ENCODE measurements at regions not wholly inside any gene's neighbourhood (a gene's known extent, or its start where the extent isn't known, plus 50 kb on each side); places are given as distances from the start of the nearest gene placed in this dataset.

- no peak for DNase-seq (ENCODE audit: low read depth)
Measured at GRCh38 chr4:8710946-8711345, 118.4 kb downstream of the CPZ start.

DNA sequence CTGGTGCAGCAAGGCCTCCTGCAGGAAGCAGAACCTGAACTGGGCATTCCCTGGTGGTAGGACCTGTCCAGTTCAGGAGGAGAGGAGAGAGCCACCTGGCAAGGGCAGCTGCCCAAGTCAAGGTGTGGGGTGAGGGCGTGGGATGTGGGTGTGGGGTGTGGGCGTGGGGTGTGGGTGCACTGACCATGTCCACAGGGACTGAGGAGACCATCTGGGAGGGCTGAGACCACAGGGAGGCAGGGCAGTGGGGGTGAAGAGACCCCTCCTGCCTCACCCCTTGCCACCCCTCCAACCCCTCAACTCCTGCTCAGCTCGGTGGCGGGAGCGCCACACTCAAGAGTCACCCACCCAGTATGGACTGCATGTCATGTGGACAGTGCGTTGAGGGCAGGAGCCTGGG lies 117.9 kb downstream of the CPZ start:
- DNase-seq (ENCODE audit: low read depth): no peak

- no peak for DNase-seq (ENCODE audit: low read depth)
Measured at GRCh38 chr4:8709729-8710360, 117.3 kb downstream of the CPZ start.

DNA sequence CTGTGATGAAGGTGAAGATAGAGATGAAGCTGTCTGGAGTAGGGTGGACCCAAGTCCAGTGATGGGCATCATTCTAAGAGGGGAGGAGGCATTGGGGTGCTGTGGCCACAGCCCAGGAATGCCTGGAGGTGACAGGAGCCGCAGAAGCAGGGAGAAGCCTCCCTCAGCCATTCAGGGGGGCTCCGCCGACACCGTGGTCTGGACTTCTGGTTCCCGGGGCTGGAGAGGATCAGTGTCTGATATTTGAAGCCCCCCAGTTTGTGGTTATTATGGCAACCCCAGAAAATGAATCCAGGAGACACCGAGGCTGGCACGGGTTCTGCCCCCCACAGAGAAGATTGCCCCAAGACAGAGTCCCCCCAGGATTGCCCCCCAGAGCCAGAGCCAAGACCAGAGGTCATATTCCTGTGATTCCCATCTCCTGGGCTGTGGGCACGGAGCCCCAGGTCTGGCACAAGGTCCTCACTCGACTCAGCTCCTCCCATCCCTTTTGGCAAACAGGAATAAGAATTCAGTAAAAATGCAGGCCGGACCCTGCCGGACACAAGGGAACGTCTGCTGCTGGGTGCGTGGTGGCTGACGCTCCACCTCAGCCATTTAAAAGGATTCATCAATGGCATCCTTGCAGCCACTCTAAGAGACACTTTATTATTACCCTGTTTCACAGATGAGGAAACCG lies 116.6 kb downstream of the CPZ start:
- DNase-seq (ENCODE audit: low read depth): no peak

GRCh38 chr4:8708401-8709021 lies 115.9 kb downstream of the CPZ start:
- DNase-seq (ENCODE audit: low read depth): no peak

GRCh38 chr4:8707045-8707781 lies 114.6 kb downstream of the CPZ start:
- DNase-seq (ENCODE audit: low read depth): no peak

DNA sequence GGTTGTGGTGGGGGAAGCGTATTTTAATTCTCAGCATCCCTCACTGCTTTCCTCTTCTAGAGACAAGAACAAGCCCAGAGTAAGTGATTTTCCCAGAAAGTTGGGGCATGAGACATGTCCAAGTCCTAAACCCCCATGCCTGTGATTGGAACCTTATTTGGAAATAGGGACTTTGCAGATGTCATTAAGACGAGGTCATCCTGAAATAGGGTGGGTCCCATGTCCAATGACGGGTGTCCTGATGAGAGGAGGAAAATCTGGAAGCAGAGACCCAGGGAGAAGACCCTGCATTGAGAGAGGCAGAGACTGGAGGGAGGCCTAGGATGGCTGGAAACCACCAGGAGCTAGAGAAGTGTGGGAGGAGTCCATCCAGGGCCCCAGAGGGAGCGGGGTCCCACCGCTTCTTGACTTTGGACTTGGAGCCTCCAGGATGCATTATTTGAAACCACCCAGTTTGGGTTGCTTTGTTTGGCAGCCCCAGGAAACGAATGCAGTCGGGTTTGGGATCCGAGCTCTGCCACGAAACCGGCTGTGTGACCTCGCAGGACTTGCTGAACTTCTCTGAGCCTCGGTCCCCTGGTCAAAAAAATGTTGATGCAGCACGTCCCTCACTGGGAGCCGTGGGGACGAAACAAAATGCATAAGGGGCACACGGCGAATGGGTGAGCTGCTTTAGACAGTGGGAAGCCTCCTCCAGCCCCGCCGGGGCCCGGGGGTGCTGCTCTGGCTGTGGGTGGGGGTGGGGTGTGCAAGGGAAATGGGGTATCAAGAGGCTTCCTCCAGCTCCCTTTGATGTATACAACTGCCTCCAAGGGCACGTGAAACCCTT lies 113.9 kb downstream of the CPZ start:
- no peak for DNase-seq (ENCODE audit: low read depth)

- DNase-seq (ENCODE audit: low read depth): no peak
Measured at GRCh38 chr4:8705161-8706145, 112.9 kb downstream of the CPZ start.

DNA sequence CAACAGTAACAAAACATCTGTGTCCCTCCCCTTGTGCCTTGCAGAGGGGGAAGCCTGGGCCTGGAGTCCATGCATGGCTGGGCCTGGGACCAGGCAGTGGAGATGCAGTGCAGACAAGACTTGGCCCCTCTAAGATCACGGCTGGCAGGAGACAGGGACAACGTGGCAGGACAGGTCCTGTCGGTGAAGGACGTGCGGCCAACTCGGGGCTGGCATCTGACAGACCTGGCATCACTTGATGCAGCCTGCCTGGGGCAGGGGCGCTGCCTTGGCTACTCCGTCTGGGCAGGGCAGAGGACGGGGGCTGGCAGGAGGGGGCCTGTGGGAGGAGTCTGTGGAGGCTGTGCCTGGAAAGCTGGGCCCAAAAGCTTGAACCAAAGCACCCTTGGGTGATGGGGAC lies 112.1 kb downstream of the CPZ start:
- DNase-seq (ENCODE audit: low read depth): no peak

DNA sequence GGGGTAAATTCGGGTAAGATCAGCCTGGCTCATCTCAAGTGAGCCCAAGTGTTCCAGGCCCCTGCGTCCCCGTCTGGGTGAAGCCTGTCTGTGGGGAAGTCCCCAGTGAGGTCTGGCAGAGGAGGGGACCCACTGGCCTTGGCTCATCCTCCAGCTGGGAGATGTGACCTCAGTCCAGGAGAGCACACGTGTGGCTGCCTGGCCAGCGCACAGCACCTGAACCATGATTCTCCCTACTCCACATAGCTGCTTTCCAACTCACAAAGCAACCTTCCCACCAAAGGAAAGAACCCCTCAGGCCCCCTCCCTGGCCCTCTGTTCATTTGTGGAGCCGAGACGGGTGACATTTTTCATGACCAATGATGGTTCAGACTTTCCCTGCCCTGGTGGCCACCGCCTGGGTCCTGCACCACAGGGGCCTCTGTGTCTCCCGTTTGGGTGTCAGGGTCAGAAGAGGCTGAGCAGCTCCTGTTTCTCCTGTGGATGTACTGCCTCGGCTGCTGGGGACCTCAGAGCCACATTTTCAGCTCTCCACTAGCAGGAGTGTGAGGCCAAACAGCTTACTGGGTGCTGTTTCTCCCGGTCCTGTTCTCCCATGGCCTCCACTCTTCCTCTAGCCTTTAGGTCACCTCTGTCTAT lies 111.4 kb downstream of the CPZ start:
- DNase-seq (ENCODE audit: low read depth): no peak

GRCh38 chr4:8703401-8703696 lies 110.8 kb downstream of the CPZ start:
- DNase-seq (ENCODE audit: low read depth): no peak

DNA sequence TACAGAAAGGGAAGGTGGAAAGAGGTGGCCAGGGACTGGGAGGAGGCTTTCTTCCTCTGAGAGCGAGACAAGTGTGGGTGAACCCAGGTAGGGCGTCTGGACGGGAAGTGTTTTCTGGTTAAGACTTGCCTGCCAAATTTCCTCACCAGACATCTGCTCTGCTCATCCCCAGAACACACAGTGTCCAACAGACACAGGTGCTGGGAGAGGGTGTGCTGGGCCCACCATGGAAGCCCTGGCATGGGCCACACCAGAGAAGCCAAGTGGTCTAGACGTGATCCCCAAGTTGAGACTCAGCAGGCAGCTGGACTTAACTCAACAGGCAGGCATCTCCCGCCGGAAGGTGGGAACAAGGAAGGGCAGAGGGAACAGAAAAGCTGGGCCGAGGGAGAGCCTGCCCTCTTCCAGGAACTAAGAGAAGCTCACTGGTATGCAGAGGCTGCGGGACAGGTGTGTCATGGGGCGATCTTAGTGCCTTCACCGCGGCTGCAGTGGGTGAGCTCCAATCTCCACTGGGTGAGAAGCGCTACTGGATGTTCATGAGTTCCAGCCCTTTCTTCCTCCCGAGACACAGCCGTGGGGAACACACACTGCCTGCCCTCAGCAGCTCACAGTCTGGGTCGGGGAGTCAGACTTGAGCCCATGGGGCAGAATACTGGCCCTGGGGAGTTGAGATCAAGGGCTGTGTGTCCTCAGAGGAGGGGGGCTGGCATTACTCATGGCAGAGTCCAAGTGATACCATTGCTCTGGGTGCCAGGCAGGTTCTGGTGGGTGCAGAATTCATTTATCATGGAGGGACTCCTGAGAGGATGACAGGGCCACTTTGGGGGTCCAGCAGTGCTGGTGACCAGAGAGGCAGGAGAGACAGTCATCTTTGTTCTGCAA lies 110.2 kb downstream of the CPZ start:
- DNase-seq (ENCODE audit: low read depth): no peak

DNA sequence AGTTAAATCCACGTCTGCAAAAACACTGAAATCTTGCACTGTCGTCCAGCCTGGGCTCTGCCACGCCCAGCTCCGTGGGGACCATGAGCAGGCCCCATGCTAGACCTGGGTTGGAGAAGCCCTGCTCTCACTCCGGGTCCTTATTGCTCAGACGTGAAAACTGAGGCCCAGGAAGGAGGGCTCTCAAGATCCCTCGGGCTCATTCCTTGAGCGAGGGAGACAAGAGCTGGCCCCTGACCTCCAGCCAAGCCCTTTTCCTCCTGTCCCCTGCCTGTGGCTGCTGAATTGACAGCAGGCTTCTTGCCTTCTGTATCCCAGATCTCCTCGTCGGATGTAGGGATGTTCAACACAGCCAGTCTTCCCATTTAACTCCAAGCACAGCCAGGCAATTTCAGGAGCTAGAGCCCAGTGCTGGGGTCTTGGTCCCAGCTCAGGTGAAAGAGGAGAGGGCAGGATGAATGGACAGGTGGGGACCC lies 109.5 kb downstream of the CPZ start:
- no peak for DNase-seq (ENCODE audit: low read depth)

DNA sequence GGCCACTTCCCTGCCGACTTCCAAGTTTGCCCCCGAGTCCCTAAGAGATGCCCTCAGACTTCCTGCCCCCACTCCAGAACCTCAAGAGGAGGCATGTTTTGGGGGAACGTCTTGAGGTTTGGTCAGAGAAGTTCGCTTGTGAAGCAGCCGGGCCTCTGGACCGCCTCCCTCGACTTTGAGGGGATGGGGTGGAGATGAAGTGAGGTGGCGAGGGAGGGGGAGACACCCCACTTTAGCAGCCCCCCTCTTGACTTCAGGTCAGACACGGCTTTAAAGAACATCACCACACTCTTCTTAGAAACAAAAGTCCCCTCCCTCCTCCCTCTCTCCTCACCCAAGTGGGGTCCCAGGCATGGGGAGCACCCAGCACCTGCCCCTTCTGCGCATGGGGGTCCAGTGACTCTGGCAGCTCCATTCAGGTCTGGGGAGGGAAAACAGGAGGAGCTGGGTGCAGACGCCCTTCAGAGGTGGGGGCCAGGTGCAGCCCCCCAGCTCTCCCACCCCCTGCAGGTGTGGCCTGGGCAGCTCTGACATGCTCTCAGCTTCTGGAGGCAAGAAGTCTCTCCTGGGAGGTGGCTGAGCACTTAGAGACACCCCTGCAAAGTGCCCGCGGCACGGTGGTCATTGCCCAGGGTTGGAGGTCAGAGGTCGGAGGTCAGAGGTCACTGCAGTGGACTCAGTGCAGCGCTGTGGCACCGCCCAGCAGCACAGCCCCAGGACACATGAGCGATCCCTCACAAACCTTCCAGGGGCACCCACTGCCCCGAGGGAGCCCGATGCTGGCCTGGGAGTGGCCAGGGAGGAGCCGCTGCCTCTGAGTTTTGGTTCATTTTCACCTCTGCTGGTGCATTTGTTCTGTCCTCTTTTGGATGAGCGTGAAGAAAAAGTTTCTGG lies 108.8 kb downstream of the CPZ start:
- no peak for DNase-seq (ENCODE audit: low read depth)

GRCh38 chr4:8700531-8700930 lies 108.0 kb downstream of the CPZ start:
- no peak for DNase-seq (ENCODE audit: low read depth)

DNA sequence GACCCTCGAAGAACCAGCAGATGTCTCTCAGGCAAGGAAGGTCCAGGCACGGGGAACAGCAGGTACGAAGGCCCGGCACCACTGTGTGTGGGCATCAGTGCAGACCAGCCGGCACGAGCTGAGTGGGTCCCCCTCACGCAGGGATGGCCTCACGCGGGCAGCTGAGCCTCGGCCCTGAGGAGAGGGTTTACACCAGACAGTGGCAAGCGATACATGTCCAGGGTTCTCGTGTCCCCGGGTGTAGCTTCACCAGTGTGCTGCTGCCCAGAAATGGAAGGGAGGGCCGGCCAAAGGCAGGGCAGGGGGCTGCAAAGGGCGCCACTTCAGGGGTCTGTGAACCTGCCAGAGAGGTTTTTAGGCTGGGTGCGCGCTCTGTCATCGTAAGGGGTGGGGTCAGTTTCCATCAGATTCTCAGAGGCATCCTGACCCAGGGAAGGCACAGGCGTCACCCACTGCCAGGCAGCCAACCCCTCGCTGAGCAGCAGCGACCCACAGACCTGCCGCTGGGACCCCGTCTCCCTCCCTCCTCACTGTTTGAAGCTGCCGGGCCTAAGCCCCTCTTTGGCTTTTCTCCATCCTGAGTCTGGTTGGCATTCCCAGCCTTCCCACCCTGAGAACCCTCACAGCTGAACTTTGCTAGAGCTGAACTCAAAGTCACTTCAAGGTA lies 107.0 kb downstream of the CPZ start:
- no peak for DNase-seq (ENCODE audit: low read depth)

DNA sequence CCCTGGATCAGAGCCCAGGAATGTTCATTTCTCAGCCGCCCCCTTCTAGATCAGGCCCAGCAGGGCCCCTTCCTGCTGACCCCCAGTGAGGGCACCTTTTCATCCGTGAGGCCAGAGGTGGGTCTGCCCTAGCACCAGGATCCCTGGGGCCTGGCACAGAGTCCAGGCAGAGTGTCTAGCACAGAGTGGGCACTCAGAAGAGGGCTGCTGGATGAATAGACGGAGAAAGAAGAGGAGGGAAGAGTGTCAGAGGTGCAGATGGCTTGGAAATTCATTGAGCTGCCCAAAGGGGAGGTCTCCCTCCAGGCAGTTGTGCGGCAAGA lies 106.5 kb downstream of the CPZ start:
- DNase-seq (ENCODE audit: low read depth): no peak

All from HS-5 (cell line).